ENCODE measurements at regions not wholly inside any gene's neighbourhood (a gene's known extent, or its start where the extent isn't known, plus 50 kb on each side); places are given as distances from the start of the nearest gene placed in this dataset.

DNA sequence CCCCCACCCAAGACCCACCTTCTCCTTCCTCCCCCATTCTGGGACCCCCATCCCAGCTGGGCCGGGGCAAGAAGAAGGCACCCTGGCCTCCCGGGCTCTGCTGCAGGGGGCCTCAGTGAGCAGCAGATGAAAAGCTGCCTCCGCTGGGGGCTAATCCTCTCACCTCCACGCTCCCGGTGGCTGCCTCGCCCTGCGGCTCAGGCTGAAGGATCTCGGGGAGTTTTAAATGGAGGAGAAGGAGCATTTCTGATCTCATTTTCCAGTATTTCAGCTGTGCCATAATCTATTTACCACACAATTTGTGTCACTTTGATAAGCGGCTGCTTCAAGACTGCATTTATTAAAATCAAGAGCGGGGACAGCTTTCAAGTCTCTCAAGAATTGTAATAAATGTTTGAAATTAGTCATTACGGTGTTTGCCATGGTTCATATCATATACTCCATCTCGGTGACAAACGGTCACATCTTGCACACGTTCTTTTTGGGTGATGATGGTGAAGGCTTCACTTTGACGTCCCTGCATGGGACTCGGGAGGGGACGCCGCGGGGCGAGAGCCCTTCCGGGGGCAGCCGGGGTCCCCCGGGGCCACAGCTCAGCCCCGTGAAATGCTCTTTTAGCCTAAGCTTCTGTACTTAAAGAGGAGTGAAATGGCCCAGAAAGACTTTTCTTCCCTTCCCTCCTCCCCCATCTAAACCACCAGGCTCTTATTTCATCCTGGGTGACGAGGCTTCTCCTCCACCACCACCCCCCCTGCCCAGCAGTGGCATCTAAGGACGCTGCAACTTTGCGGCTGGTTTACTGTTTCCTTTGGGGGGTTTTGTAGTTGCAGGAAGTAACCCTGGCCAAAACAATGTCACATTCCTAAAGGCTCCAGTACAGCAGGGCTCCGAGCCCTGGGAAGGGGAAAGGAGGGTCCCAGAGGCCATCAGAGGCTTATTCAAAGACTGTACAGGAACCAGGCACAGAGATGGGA, 313.1 kb upstream of the TNRC6C start:
- no peak overlapping the region for H3K4me3 Mint-ChIP-seq

GRCh38 chr17:77646046-77646430, 312.5 kb upstream of the TNRC6C start:
- no peak overlapping the region for H3K4me3 Mint-ChIP-seq
- peaks cover 14% of the 10 kb centered on the region for H3K9me3 Mint-ChIP-seq
- TF ChIP-seq, protein P1, sequence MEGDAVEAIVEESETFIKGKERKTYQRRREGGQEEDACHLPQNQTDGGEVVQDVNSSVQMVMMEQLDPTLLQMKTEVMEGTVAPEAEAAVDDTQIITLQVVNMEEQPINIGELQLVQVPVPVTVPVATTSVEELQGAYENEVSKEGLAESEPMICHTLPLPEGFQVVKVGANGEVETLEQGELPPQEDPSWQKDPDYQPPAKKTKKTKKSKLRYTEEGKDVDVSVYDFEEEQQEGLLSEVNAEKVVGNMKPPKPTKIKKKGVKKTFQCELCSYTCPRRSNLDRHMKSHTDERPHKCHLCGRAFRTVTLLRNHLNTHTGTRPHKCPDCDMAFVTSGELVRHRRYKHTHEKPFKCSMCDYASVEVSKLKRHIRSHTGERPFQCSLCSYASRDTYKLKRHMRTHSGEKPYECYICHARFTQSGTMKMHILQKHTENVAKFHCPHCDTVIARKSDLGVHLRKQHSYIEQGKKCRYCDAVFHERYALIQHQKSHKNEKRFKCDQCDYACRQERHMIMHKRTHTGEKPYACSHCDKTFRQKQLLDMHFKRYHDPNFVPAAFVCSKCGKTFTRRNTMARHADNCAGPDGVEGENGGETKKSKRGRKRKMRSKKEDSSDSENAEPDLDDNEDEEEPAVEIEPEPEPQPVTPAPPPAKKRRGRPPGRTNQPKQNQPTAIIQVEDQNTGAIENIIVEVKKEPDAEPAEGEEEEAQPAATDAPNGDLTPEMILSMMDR (conservative IDR thresholded peaks at IDR 0.05), result no peak
- H3K27ac Mint-ChIP-seq (ENCODE audit: unreplicated experiment), result peak overlapping the region; percentile 19
- H3K27me3 Mint-ChIP-seq (ENCODE audit: low read depth), result peaks cover 3% of the 10 kb centered on the region
- peaks cover 5% of the 10 kb centered on the region for H3K4me1 Mint-ChIP-seq
- DNase-seq (ENCODE audit: low read depth, low spot score), result no peak
- peaks cover 5% of the 10 kb centered on the region for H3K36me3 Mint-ChIP-seq (ENCODE audit: low read depth)

More for the DNA sequence above, 313.1 kb upstream of the TNRC6C start:
- no peak for DNase-seq (ENCODE audit: low read depth, low spot score)
- Mint-ChIP-seq H3K36me3 (ENCODE audit: low read depth) (peaks cover 5% of the 10 kb centered on the region), H3K9me3 (peaks cover 13% of the 10 kb centered on the region), H3K4me1 (peaks cover 5% of the 10 kb centered on the region), H3K27me3 (ENCODE audit: low read depth) (peaks cover 10% of the 10 kb centered on the region), H3K27ac (ENCODE audit: unreplicated experiment) (peak overlapping the region; percentile 19)
- TF ChIP-seq, protein P1 (conservative IDR thresholded peaks at IDR 0.05), result no peak

DNA sequence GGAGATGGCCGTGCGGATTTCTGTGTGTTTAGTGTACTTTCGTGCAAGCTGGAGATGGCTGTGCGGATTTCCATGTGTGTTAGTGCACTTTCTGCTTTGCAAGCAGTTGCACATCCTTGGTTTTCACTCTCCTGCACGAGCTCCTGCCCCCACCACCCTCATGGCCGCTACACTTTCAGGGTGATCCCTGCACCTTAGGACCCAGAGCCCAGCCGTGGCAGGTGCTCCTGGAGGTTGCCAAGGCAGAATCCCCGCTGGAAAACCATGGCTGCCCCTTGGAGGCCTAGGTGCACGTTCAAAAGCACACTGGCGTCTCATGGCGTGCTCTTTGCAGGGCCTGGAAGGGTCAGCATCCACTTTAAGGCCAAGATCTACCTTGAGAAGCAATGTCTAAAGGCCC, 311.0 kb upstream of the TNRC6C start:
- DNase-seq (ENCODE audit: low read depth, low spot score), result no peak
- TF ChIP-seq, protein P1 (conservative IDR thresholded peaks at IDR 0.05), result no peak
- Mint-ChIP-seq H3K9me3 (peaks cover 17% of the 10 kb centered on the region), H3K27ac (ENCODE audit: unreplicated experiment) (no peak overlapping the region), H3K27me3 (ENCODE audit: low read depth) (no peaks in the 10 kb centered on the region), H3K4me1 (peaks cover 5% of the 10 kb centered on the region), H3K36me3 (ENCODE audit: low read depth) (peaks cover 5% of the 10 kb centered on the region), H3K4me3 (no peak overlapping the region)

GRCh38 chr17:77649717-77650211, 308.7 kb upstream of the TNRC6C start:
- no peaks in the 10 kb centered on the region for H3K27me3 Mint-ChIP-seq (ENCODE audit: low read depth)
- TF ChIP-seq, protein P1 (conservative IDR thresholded peaks at IDR 0.05), result no peak
- H3K9me3 Mint-ChIP-seq, result peaks cover 17% of the 10 kb centered on the region
- H3K4me3 Mint-ChIP-seq, result no peak overlapping the region
- no peak for DNase-seq (ENCODE audit: low read depth, low spot score)
- H3K4me1 Mint-ChIP-seq, result peaks cover 5% of the 10 kb centered on the region
- peaks cover 5% of the 10 kb centered on the region for H3K36me3 Mint-ChIP-seq (ENCODE audit: low read depth)
- peak overlapping the region; percentile 17 for H3K27ac Mint-ChIP-seq (ENCODE audit: unreplicated experiment)

GRCh38 chr17:77651988-77652387, 306.5 kb upstream of the TNRC6C start:
- H3K9me3 Mint-ChIP-seq, result peaks cover 17% of the 10 kb centered on the region
- H3K4me1 Mint-ChIP-seq, result no peaks in the 10 kb centered on the region
- DNase-seq (ENCODE audit: low read depth, low spot score), result no peak
- H3K4me3 Mint-ChIP-seq, result no peak overlapping the region
- no peaks in the 10 kb centered on the region for H3K27me3 Mint-ChIP-seq (ENCODE audit: low read depth)
- no peak overlapping the region for H3K27ac Mint-ChIP-seq (ENCODE audit: unreplicated experiment)
- peaks cover 5% of the 10 kb centered on the region for H3K36me3 Mint-ChIP-seq (ENCODE audit: low read depth)
- TF ChIP-seq, protein P1 (conservative IDR thresholded peaks at IDR 0.05), result no peak

All from neural crest cell (in vitro differentiated cells).